A673 (cell line): ENCODE measurements at regions not wholly inside any gene's neighbourhood (a gene's known extent, or its start where the extent isn't known, plus 50 kb on each side); places are given as distances from the start of the nearest gene placed in this dataset.

Experiments
- EZH2 ChIP-seq: fragments of 200-600 bp; sonication (generic); IDR thresholded peaks from 2 replicates; pipeline ENCODE4 v1.6.1; 2017; ENCODE audit warnings: borderline replicate concordance, low read depth, mild to moderate bottlenecking, mixed read lengths, antibody characterized with exemption, low read length; ENCODE audit not compliant: poor library complexity, severe bottlenecking
- TF ChIP-seq, protein P1 (sequence below): fragments of 300-800, 200-600 bp; sonication (generic); conservative IDR thresholded peaks from 2 replicates; pipeline ENCODE4 v1.5.1; 2017; ENCODE audit warnings: low read depth, mild to moderate bottlenecking, antibody characterized with exemption, low read length, moderate library complexity, mixed read lengths

DNA sequence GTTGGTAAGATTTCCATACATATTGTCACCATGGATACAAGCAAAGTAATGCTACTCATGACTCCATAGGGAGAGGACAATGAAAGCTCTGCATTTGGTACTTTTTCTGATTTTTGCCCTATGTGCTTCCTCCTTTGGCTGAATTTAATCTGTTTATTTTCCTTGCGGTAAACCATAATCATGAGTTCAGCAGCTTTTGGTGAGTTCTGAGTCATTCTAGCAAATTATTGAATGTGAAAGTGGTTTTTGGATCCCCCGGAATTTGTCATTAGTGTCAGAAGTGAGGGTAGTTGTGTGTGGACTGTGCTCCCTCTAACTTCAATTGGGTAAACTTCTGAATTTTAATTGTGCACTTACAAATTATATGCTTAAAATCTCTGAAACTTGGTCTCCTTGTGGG, 170.3 kb downstream of the MOSPD2 start:
- no peak for TF ChIP-seq EZH2
- TF ChIP-seq, protein P1, sequence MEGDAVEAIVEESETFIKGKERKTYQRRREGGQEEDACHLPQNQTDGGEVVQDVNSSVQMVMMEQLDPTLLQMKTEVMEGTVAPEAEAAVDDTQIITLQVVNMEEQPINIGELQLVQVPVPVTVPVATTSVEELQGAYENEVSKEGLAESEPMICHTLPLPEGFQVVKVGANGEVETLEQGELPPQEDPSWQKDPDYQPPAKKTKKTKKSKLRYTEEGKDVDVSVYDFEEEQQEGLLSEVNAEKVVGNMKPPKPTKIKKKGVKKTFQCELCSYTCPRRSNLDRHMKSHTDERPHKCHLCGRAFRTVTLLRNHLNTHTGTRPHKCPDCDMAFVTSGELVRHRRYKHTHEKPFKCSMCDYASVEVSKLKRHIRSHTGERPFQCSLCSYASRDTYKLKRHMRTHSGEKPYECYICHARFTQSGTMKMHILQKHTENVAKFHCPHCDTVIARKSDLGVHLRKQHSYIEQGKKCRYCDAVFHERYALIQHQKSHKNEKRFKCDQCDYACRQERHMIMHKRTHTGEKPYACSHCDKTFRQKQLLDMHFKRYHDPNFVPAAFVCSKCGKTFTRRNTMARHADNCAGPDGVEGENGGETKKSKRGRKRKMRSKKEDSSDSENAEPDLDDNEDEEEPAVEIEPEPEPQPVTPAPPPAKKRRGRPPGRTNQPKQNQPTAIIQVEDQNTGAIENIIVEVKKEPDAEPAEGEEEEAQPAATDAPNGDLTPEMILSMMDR = no peak
